H1 (cell line): ENCODE measurements at regions not wholly inside any gene's neighbourhood (a gene's known extent, or its start where the extent isn't known, plus 50 kb on each side); places are given as distances from the start of the nearest gene placed in this dataset.

ENCODE experiments used
- CEBPB ChIP-seq: IDR thresholded peaks from 2 replicates; pipeline ENCODE4 v1.6.1; 2012; ENCODE audit warnings: low read depth, low read length
- CTBP2 ChIP-seq: IDR thresholded peaks from 2 replicates; pipeline ENCODE4 v1.7.0; 2011; ENCODE audit warnings: borderline replicate concordance, mild to moderate bottlenecking, moderate library complexity, mixed read lengths, low read length; ENCODE audit not compliant: insufficient read depth, insufficient read length
- EP300 ChIP-seq, 2 experiments: IDR thresholded peaks; 1 replicate in 1 of 2; 2 replicates in 1 of 2; pipeline ENCODE4 v1.6.1; 2011 to 2012; ENCODE audit warnings: low read depth in 2 of 2, low read length in 2 of 2, mild to moderate bottlenecking in 2 of 2, borderline replicate concordance in 1 of 2, inconsistent platforms in 1 of 2, moderate library complexity in 1 of 2
- HDAC2 ChIP-seq, 2 experiments: fragments of 300-600 bp in 1 of 2; sonication (generic) in 1 of 2; IDR thresholded peaks; 2 replicates each; pipeline ENCODE4 v1.6.1; 2011 to 2012; ENCODE audit warnings: low read depth in 2 of 2, low read length in 2 of 2, mild to moderate bottlenecking in 2 of 2, moderate library complexity in 2 of 2, borderline replicate concordance in 1 of 2, inconsistent platforms in 1 of 2
- MAFK ChIP-seq: IDR thresholded peaks from 2 replicates; pipeline ENCODE4 v1.6.1; 2012; ENCODE audit warnings: low read depth, mild to moderate bottlenecking, improper control_type of control experiment, low read length
- NRF1 ChIP-seq: IDR thresholded peaks from 2 replicates; pipeline ENCODE4 v1.6.1; 2011; ENCODE audit warnings: mild to moderate bottlenecking, low read depth, low read length, improper control_type of control experiment
- PHF8 ChIP-seq: fragments of 200-600 bp; sonication (generic); conservative IDR thresholded peaks from 2 replicates; pipeline ENCODE4 v1.7.1; 2012; ENCODE audit warnings: low read depth, mild to moderate bottlenecking, inconsistent platforms, low read length, moderate library complexity
- POLR2A ChIP-seq, 2 experiments: IDR thresholded peaks; 1 replicate in 1 of 2; 2 replicates in 1 of 2; pipeline ENCODE4 v1.6.1; 2011; ENCODE audit warnings: low read depth in 2 of 2, low read length in 2 of 2, mild to moderate bottlenecking in 2 of 2; ENCODE audit errors: control extremely low read depth in 1 of 2
- POU5F1 ChIP-seq: IDR thresholded peaks from 2 replicates; pipeline ENCODE4 v1.6.1; 2011; ENCODE audit warnings: low read depth, mild to moderate bottlenecking, low read length, moderate library complexity
- SRF ChIP-seq: IDR thresholded peaks from 2 replicates; pipeline ENCODE4 v1.6.1; 2011; ENCODE audit warnings: mild to moderate bottlenecking, low read depth, low read length, moderate library complexity
- SUZ12 ChIP-seq: fragments of 200-600 bp; sonication (generic); IDR thresholded peaks from 2 replicates; pipeline ENCODE4 v1.6.1; 2012; ENCODE audit warnings: mild to moderate bottlenecking, inconsistent platforms, low read length, moderate library complexity, mixed read lengths
- TAF1 ChIP-seq: IDR thresholded peaks from 2 replicates; pipeline ENCODE4 v1.6.1; 2011; ENCODE audit warnings: mild to moderate bottlenecking, low read depth, low read length
- TCF12 ChIP-seq: IDR thresholded peaks from 2 replicates; pipeline ENCODE4 v1.6.1; 2011; ENCODE audit warnings: low read depth, mild to moderate bottlenecking, low read length
- TEAD4 ChIP-seq: IDR thresholded peaks from 2 replicates; pipeline ENCODE4 v1.6.1; 2012; ENCODE audit warnings: low read depth, low read length, inconsistent platforms, mixed read lengths
- TF ChIP-seq, protein P1 (sequence below): IDR thresholded peaks from 2 replicates; pipeline ENCODE4 v1.6.1; 2012; ENCODE audit warnings: low read length, inconsistent platforms
- TF ChIP-seq, protein P2 (sequence below): IDR thresholded peaks from 2 replicates; pipeline ENCODE4 v1.6.1; 2012; ENCODE audit warnings: inconsistent platforms
- TF ChIP-seq, protein P3 (sequence below): IDR thresholded peaks from 2 replicates; pipeline ENCODE4 v1.6.1; 2011; ENCODE audit warnings: low read length, improper control_type of control experiment
- TF ChIP-seq, protein P4 (sequence below), 3 experiments: IDR thresholded peaks; 1 replicate in 2 of 3; 2 replicates in 1 of 3; pipeline versions ENCODE4 v1.5.1 to v1.6.1; 2011; ENCODE audit warnings: low read length in 3 of 3, mild to moderate bottlenecking in 3 of 3, inconsistent platforms in 2 of 3, low read depth in 1 of 3, moderate library complexity in 1 of 3; ENCODE audit not compliant: insufficient read depth in 1 of 3; ENCODE audit errors: control extremely low read depth in 1 of 3
- TF ChIP-seq, protein P5 (sequence below): IDR thresholded peaks from 2 replicates; pipeline ENCODE4 v1.6.1; 2012; ENCODE audit warnings: inconsistent platforms

DNA sequence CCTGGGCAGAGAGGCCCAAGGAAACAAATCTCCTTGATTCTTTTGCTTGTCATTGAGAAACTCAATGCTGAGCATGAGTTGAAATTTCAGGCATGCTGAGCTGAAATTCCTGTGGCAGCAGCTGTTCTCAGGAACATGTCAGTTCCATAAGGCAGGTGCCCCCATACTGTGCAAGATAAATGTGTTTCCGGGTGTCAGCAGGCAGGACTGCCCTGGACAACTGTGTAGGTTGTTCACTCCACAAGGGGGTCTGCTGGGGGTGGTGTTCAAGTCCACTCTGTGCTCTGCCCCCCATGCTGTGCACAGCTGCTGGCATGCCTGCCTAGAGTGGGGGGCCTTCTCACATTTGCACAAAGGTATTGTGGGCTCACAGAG, 133.7 kb downstream of the CTTN start (continued):
- TF ChIP-seq EP300 (IDR thresholded peaks at IDR 0.05; ENCODE audit: borderline replicate concordance in 1 of 2, low read depth in 2 of 2, low read length in 2 of 2) (peak in 1 of 2 experiments; percentile 39; a peak in 1 of 3 replicates), PHF8 (no peak), POU5F1 (no peak), CTBP2 (peak; percentile 81), HDAC2 (IDR thresholded peaks at IDR 0.05; ENCODE audit: borderline replicate concordance in 1 of 2, low read depth in 2 of 2, low read length in 2 of 2) (0 out of 4 replicates have a peak, but pooled peaks of 1 of the 2 experiments have one; percentile 55), POLR2A (IDR thresholded peaks at IDR 0.05; ENCODE audit: control extremely low read depth in 1 of 2, low read depth in 2 of 2, low read length in 2 of 2) (no peak), CEBPB (no peak), SUZ12 (no peak), TCF12 (0 out of 2 replicates have a peak, but pooled peaks have one; percentile 73), TEAD4 (peak; percentile 92), TAF1 (no peak), SRF (no peak), NRF1 (no peak), MAFK (no peak)
- TF ChIP-seq, protein P1, sequence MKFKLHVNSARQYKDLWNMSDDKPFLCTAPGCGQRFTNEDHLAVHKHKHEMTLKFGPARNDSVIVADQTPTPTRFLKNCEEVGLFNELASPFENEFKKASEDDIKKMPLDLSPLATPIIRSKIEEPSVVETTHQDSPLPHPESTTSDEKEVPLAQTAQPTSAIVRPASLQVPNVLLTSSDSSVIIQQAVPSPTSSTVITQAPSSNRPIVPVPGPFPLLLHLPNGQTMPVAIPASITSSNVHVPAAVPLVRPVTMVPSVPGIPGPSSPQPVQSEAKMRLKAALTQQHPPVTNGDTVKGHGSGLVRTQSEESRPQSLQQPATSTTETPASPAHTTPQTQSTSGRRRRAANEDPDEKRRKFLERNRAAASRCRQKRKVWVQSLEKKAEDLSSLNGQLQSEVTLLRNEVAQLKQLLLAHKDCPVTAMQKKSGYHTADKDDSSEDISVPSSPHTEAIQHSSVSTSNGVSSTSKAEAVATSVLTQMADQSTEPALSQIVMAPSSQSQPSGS, result no peak
- TF ChIP-seq, protein P2, sequence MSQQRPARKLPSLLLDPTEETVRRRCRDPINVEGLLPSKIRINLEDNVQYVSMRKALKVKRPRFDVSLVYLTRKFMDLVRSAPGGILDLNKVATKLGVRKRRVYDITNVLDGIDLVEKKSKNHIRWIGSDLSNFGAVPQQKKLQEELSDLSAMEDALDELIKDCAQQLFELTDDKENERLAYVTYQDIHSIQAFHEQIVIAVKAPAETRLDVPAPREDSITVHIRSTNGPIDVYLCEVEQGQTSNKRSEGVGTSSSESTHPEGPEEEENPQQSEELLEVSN, result no peak
- TF ChIP-seq, protein P3, sequence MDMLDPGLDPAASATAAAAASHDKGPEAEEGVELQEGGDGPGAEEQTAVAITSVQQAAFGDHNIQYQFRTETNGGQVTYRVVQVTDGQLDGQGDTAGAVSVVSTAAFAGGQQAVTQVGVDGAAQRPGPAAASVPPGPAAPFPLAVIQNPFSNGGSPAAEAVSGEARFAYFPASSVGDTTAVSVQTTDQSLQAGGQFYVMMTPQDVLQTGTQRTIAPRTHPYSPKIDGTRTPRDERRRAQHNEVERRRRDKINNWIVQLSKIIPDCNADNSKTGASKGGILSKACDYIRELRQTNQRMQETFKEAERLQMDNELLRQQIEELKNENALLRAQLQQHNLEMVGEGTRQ, result no peak
- TF ChIP-seq, protein P4, sequence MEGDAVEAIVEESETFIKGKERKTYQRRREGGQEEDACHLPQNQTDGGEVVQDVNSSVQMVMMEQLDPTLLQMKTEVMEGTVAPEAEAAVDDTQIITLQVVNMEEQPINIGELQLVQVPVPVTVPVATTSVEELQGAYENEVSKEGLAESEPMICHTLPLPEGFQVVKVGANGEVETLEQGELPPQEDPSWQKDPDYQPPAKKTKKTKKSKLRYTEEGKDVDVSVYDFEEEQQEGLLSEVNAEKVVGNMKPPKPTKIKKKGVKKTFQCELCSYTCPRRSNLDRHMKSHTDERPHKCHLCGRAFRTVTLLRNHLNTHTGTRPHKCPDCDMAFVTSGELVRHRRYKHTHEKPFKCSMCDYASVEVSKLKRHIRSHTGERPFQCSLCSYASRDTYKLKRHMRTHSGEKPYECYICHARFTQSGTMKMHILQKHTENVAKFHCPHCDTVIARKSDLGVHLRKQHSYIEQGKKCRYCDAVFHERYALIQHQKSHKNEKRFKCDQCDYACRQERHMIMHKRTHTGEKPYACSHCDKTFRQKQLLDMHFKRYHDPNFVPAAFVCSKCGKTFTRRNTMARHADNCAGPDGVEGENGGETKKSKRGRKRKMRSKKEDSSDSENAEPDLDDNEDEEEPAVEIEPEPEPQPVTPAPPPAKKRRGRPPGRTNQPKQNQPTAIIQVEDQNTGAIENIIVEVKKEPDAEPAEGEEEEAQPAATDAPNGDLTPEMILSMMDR (IDR thresholded peaks at IDR 0.05; ENCODE audit: control extremely low read depth in 1 of 3, insufficient read depth in 1 of 3, low read depth in 1 of 3, low read length in 3 of 3), result no peak
- TF ChIP-seq, protein P5, sequence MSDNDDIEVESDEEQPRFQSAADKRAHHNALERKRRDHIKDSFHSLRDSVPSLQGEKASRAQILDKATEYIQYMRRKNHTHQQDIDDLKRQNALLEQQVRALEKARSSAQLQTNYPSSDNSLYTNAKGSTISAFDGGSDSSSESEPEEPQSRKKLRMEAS, result peak; percentile 49; the same call in 1 of the 2 replicates
